ENCODE measurements at regions not wholly inside any gene's neighbourhood (a gene's known extent, or its start where the extent isn't known, plus 50 kb on each side); places are given as distances from the start of the nearest gene placed in this dataset.

DNA sequence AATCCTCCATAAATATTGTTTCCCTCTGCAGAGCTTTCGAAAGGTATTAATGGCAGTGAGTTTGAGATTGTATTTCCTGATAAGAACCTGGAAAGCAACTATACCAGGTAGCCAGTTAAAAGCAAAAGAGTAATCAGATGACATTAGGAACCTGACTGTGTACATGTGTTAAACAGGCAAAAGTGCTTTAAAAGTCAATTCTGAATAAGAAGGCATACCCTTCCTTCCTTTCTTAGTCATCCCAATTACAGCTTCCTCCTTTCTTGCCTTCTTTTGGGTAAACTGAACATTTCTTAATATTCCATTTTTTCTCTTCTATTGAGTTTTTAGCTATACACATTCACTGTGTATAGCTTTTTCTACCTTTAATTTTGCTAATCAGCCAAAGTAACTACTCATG, 144.7 kb downstream of the ZNF281 start:
- no peak for DNase-seq (ENCODE audit: low spot score)
- Histone ChIP-seq H2AFZ (ENCODE audit: low read length) (no peak overlapping the region), H3K9me2 (ENCODE audit: insufficient read depth, low read length) (no peaks in the 10 kb centered on the region), H3K4me2 (ENCODE audit: low read length) (no peak overlapping the region), H4K20me1 (ENCODE audit: insufficient read depth, low read length) (no peaks in the 10 kb centered on the region), H3K9me3 (ENCODE audit: low read length) (no peaks in the 10 kb centered on the region), H3K4me1 (ENCODE audit: insufficient read depth, low read length, poor library complexity, severe bottlenecking) (no peaks in the 10 kb centered on the region), H3K79me2 (ENCODE audit: insufficient read depth, low read depth, low read length) (no peaks in the 10 kb centered on the region), H3K36me3 (ENCODE audit: insufficient read depth, low read length) (no peaks in the 10 kb centered on the region), H3K4me3 (ENCODE audit: low read depth, low read length, poor library complexity, severe bottlenecking) (no peak overlapping the region), H3K27ac (ENCODE audit: low read depth, low read length, poor library complexity, severe bottlenecking) (no peak overlapping the region)
- no TSS peak for BruUV-seq (replicated peaks)
- intact Hi-C loops (cut with micrococcal nuclease; ENCODE audit: unreplicated experiment), result no loop called here
- TF ChIP-seq EZH2phosphoT487 (IDR thresholded peaks at IDR 0.05; ENCODE audit: borderline replicate concordance, low read depth, low read length), result no peak
- TF ChIP-seq, protein P1, sequence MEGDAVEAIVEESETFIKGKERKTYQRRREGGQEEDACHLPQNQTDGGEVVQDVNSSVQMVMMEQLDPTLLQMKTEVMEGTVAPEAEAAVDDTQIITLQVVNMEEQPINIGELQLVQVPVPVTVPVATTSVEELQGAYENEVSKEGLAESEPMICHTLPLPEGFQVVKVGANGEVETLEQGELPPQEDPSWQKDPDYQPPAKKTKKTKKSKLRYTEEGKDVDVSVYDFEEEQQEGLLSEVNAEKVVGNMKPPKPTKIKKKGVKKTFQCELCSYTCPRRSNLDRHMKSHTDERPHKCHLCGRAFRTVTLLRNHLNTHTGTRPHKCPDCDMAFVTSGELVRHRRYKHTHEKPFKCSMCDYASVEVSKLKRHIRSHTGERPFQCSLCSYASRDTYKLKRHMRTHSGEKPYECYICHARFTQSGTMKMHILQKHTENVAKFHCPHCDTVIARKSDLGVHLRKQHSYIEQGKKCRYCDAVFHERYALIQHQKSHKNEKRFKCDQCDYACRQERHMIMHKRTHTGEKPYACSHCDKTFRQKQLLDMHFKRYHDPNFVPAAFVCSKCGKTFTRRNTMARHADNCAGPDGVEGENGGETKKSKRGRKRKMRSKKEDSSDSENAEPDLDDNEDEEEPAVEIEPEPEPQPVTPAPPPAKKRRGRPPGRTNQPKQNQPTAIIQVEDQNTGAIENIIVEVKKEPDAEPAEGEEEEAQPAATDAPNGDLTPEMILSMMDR (conservative IDR thresholded peaks at IDR 0.05; ENCODE audit: low read length), result no peak
- POLR2A ChIA-PET, result interaction anchor here (0.7 kb wide), 1 partner anchor 17 kb away, joined by 3 read pairs; no protein-coding TSS in a partner anchor
- CTCF ChIA-PET (ENCODE audit: unreplicated experiment), result interaction anchor here (0.6 kb wide), 1 partner anchor 167 kb away, joined by 3 read pairs; no protein-coding TSS in a partner anchor

DNA sequence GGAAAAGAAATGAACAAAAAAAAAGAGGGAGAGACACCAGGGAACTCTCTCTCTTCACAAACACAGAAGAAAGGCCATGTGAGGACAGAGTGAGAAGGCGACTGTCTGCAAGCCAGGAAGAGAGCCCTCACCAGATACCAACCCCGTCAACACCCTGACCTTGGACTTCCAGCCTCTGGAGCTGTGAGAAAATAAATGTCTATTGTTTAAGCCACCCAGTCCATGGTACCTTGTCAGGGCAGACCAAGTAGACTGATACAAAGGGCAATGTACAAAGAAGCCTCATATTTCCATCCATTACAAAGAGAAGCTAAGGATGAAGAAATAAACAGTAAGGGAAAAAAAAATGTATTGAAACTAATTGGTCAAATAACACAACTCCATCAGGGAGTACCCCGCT, 146.6 kb downstream of the ZNF281 start:
- no TSS peak for BruUV-seq (replicated peaks)
- no peak overlapping the region for H3K4me2 ChIP-seq (ENCODE audit: low read length)
- no peaks in the 10 kb centered on the region for H4K20me1 ChIP-seq (ENCODE audit: insufficient read depth, low read length)
- TF ChIP-seq, protein P1 (conservative IDR thresholded peaks at IDR 0.05; ENCODE audit: low read length), result no peak
- H3K4me3 ChIP-seq (ENCODE audit: low read depth, low read length, poor library complexity, severe bottlenecking), result no peak overlapping the region
- no peak overlapping the region for H3K27ac ChIP-seq (ENCODE audit: low read depth, low read length, poor library complexity, severe bottlenecking)
- intact Hi-C loops (cut with micrococcal nuclease; ENCODE audit: unreplicated experiment), result no loop called here
- CTCF ChIA-PET (ENCODE audit: unreplicated experiment), result no interaction called here
- peak overlapping the region; percentile 35; the same call in 1 of the 2 replicates for H2AFZ ChIP-seq (ENCODE audit: low read length)
- POLR2A ChIA-PET, result interaction anchor here (0.6 to 2.3 kb wide), 4 partner anchors 9 to 162 kb away, joined by 3 to 7 read pairs (median 3); no protein-coding TSS in a partner anchor
- H3K36me3 ChIP-seq (ENCODE audit: insufficient read depth, low read length), result no peaks in the 10 kb centered on the region
- H3K4me1 ChIP-seq (ENCODE audit: insufficient read depth, low read length, poor library complexity, severe bottlenecking), result no peaks in the 10 kb centered on the region
- no peak for DNase-seq (ENCODE audit: low spot score)
- H3K9me2 ChIP-seq (ENCODE audit: insufficient read depth, low read length), result no peaks in the 10 kb centered on the region
- H3K9me3 ChIP-seq (ENCODE audit: low read length), result no peaks in the 10 kb centered on the region
- no peaks in the 10 kb centered on the region for H3K79me2 ChIP-seq (ENCODE audit: insufficient read depth, low read depth, low read length)

DNA sequence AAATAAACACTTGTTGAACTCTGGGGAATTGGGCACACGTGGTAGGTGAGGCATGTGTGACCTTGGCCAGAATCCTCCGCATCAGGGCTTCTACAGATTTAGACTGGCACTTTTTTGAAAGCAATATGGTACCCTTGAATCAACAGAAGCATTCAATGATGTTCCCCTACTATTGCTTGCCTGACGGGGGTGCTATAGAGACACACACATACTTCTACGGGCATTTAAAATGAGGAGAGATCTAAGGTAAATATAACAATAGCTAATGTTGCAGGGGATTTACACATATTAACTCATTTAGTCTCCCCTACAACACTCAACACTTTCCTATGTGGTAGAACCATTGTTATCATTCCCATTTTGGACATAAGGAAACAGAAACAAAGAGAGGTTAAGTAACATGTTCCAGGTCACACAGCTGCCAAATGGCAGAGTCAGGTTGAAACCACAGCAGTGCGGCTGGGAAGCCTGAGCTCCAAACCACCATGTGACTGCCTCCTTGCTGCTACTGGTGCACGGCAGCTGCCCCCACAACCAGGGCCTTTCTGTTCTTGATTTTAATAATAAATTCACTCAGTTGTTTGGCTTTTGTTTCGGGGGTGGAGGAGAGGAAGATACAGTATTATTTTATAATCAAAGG, 147.4 kb downstream of the ZNF281 start:
- Histone ChIP-seq H2AFZ (ENCODE audit: low read length) (peak overlapping the region; percentile 35), H3K79me2 (ENCODE audit: insufficient read depth, low read depth, low read length) (no peaks in the 10 kb centered on the region), H3K27ac (ENCODE audit: low read depth, low read length, poor library complexity, severe bottlenecking) (no peak overlapping the region), H3K4me2 (ENCODE audit: low read length) (no peak overlapping the region), H3K9me2 (ENCODE audit: insufficient read depth, low read length) (no peaks in the 10 kb centered on the region), H4K20me1 (ENCODE audit: insufficient read depth, low read length) (no peaks in the 10 kb centered on the region), H3K9me3 (ENCODE audit: low read length) (no peaks in the 10 kb centered on the region), H3K4me1 (ENCODE audit: insufficient read depth, low read length, poor library complexity, severe bottlenecking) (no peaks in the 10 kb centered on the region), H3K36me3 (ENCODE audit: insufficient read depth, low read length) (no peaks in the 10 kb centered on the region), H3K4me3 (ENCODE audit: low read depth, low read length, poor library complexity, severe bottlenecking) (no peak overlapping the region)
- no peak for TF ChIP-seq EZH2phosphoT487 (IDR thresholded peaks at IDR 0.05; ENCODE audit: borderline replicate concordance, low read depth, low read length)
- TF ChIP-seq, protein P1 (conservative IDR thresholded peaks at IDR 0.05; ENCODE audit: low read length), result peak; percentile 71
- CTCF ChIA-PET (ENCODE audit: unreplicated experiment), result no interaction called here
- intact Hi-C loops (cut with micrococcal nuclease; ENCODE audit: unreplicated experiment), result no loop called here
- BruUV-seq (replicated peaks), result no TSS peak
- POLR2A ChIA-PET, result interaction anchor here (0.6 to 2.3 kb wide), 3 partner anchors 10 to 163 kb away, joined by 3 to 7 read pairs (median 3); no protein-coding TSS in a partner anchor
- DNase-seq (ENCODE audit: low spot score), result peak; percentile 16
